Stimulated activated CD4-positive, alpha-beta T cell treated with anti-CD3 and anti-CD28 coated beads, TNF-alpha, amount 100 ng/mL, for 1 hour (primary cell): ENCODE measurements at regions not wholly inside any gene's neighbourhood (a gene's known extent, or its start where the extent isn't known, plus 50 kb on each side); places are given as distances from the start of the nearest gene placed in this dataset.

Experiments used
- DNase-seq, 3 donors: peaks; one replicate each; pipeline ENCODE4 v3.0.0-alpha.2; 2020; ENCODE audit warnings: low read depth in 3 of 3, low spot score in 1 of 3

GRCh38 chr2:12080360-12080759 is 333.9 kb downstream of the LPIN1 start:
- DNase-seq: no peak

- no peak for DNase-seq
These were observed 335.2 kb downstream of the LPIN1 start for GRCh38 chr2:12081481-12082210.

- DNase-seq: no peak
These were observed 336.7 kb downstream of the LPIN1 start for GRCh38 chr2:12083081-12083581.

GRCh38 chr2:12083713-12084419 is 337.4 kb downstream of the LPIN1 start:
- no peak for DNase-seq

- no peak for DNase-seq
These were observed 340.7 kb downstream of the LPIN1 start for GRCh38 chr2:12087175-12087574.

GRCh38 chr2:12087671-12088380 is 341.4 kb downstream of the LPIN1 start:
- DNase-seq: no peak

GRCh38 chr2:12089001-12089400 is 342.6 kb downstream of the LPIN1 start:
- no peak for DNase-seq

GRCh38 chr2:12089496-12089895 is 343.1 kb downstream of the LPIN1 start:
- DNase-seq: no peak

GRCh38 chr2:12090072-12090471 is 343.6 kb downstream of the LPIN1 start:
- DNase-seq: no peak

GRCh38 chr2:12090590-12090989 is 344.2 kb downstream of the LPIN1 start:
- no peak for DNase-seq

- no peak for DNase-seq
These were observed 344.9 kb downstream of the LPIN1 start for GRCh38 chr2:12091201-12091806.

GRCh38 chr2:12094134-12094533 is 347.7 kb downstream of the LPIN1 start:
- no peak for DNase-seq

- DNase-seq: no peak
These were observed 349.8 kb downstream of the LPIN1 start for GRCh38 chr2:12096051-12096787.

GRCh38 chr2:12096788-12097449 is 350.5 kb downstream of the LPIN1 start:
- no peak for DNase-seq

- DNase-seq: no peak
These were observed 351.4 kb downstream of the LPIN1 start for GRCh38 chr2:12097859-12098258.

- DNase-seq: no peak
These were observed 352.9 kb downstream of the LPIN1 start for GRCh38 chr2:12099374-12099773.

GRCh38 chr2:12102679-12103078 is 356.2 kb downstream of the LPIN1 start:
- no peak for DNase-seq

- no peak for DNase-seq
These were observed 358.7 kb downstream of the LPIN1 start for GRCh38 chr2:12105180-12105579.

GRCh38 chr2:12106440-12107080 is 360.1 kb downstream of the LPIN1 start:
- DNase-seq: peak in 1 of 3 donors; percentile 4

- no peak for DNase-seq
These were observed 360.9 kb downstream of the LPIN1 start for GRCh38 chr2:12107321-12107720.
